Stimulated activated naive CD8-positive, alpha-beta T cell treated with anti-CD3 and anti-CD28 coated beads, Interleukin-15, Interleukin-2, amounts not matched to agents 100 ng/mL and 50 ng/mL, for 24 hours (primary cell): ENCODE measurements at regions not wholly inside any gene's neighbourhood (a gene's known extent, or its start where the extent isn't known, plus 50 kb on each side); places are given as distances from the start of the nearest gene placed in this dataset.

Experiments
- H3K27ac Mint-ChIP-seq: one replicate; pipeline ENCODE4 v1.8.0; 2021; ENCODE audit warnings: mild to moderate bottlenecking, mixed read lengths
- H3K27me3 Mint-ChIP-seq: one replicate; pipeline ENCODE4 v1.8.0; 2021; ENCODE audit warnings: mixed read lengths
- H3K36me3 Mint-ChIP-seq: one replicate; pipeline ENCODE4 v1.8.0; 2021; ENCODE audit warnings: low read depth, mixed read lengths
- H3K4me1 Mint-ChIP-seq: one replicate; pipeline ENCODE4 v1.8.0; 2021; ENCODE audit warnings: low read depth, mixed read lengths
- H3K4me3 Mint-ChIP-seq: one replicate; pipeline ENCODE4 v1.8.0; 2021; ENCODE audit warnings: mild to moderate bottlenecking, mixed read lengths
- H3K9me3 Mint-ChIP-seq: one replicate; pipeline ENCODE4 v1.8.0; 2021; ENCODE audit warnings: mixed read lengths

DNA sequence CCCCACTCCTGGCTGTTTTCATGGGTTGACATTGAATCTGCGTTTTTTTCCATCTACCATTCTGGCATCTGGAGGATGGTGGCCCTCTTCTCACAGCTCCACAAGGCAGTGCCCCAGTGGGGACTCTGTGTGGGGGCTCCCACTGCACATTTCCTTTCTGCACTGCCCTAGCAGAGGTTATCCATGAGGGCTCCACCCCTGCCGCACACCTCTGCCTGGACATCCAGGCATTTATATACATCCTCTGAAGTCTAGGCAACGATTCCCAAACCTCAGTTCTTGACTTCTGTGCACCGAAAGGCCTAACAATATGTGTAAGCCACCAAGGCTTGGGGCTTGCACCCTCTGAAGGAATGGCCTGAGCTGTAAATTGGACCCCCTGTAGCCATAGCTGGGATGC lies 147.9 kb upstream of the FMN2 start:
- H3K4me3 Mint-ChIP-seq = no peak overlapping the region
- H3K9me3 Mint-ChIP-seq = peaks cover 5% of the 10 kb centered on the region
- no peak overlapping the region for H3K27ac Mint-ChIP-seq
- H3K27me3 Mint-ChIP-seq = no peaks in the 10 kb centered on the region
- H3K36me3 Mint-ChIP-seq = no peaks in the 10 kb centered on the region
- no peaks in the 10 kb centered on the region for H3K4me1 Mint-ChIP-seq

DNA sequence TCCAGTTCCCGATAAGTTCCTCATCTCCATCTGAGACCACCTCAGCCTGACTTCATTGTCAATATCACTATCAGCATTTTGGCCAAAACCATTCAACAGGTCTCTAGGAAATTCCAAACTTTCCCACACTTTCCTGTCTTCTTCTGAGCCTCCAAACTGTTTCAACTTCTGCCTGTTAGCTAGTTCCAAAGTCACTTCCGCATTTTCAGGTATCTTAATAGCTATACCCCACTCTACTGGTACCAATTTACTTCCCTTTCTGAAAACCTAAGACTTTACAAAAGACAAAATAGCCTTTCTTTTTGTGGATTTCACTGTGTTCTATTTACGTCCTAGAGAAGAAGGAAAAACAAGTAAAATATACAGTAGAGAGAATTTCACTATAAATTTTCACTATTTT lies 147.0 kb upstream of the FMN2 start:
- H3K4me1 Mint-ChIP-seq = no peaks in the 10 kb centered on the region
- H3K36me3 Mint-ChIP-seq = no peaks in the 10 kb centered on the region
- H3K9me3 Mint-ChIP-seq = peaks cover 5% of the 10 kb centered on the region
- no peak overlapping the region for H3K4me3 Mint-ChIP-seq
- H3K27me3 Mint-ChIP-seq = no peaks in the 10 kb centered on the region
- H3K27ac Mint-ChIP-seq = no peak overlapping the region

DNA sequence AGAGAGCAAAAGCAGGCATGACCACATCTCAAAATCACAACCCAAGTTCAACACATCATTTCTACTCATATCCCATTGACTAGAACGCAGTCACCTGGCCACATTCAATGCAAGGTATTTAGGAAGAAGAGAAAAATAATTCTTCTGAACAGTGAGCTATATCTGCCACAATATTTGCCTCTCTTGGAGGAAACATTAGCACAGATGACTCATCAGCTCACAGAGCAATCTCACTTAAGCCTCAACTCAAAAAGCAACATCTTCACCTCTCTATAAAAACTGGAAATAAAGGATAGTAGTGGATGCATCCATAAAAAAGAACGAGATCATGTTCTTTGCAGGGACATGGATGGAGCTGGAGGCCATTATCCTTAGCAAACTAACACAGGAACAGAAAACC lies 143.9 kb upstream of the FMN2 start:
- no peaks in the 10 kb centered on the region for H3K27me3 Mint-ChIP-seq
- H3K27ac Mint-ChIP-seq = no peak overlapping the region
- H3K4me3 Mint-ChIP-seq = no peak overlapping the region
- H3K4me1 Mint-ChIP-seq = no peaks in the 10 kb centered on the region
- peaks cover 5% of the 10 kb centered on the region for H3K9me3 Mint-ChIP-seq
- no peaks in the 10 kb centered on the region for H3K36me3 Mint-ChIP-seq

DNA sequence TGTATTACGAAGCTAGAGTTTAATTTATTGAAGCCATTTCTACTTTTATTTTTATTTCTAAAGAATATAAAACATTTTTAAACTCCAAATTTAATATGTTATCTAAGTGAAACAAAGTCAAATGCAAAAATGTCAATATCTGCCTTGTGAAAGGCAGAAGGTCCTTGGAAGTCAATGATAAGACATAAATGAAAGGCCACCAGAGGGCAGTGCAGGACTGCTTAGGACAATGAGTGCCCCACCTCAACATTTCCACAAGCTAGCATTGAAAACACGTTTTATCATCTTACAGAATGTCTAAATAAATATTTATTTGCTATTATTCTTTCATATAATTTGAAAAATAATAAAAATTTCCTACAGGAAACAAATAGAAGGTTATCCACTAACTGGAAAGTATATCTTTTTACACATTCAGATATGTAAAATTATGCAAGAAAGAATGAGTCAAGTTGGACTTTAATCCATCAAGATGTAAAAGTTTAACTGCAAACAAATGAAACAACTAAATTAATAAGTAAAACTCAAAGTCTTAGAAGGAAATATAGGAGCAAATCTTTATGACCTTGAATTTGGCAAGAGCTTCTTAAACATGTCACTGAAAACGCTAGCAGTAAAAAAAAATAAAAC lies 140.1 kb upstream of the FMN2 start:
- Mint-ChIP-seq H3K4me3 (no peak overlapping the region), H3K36me3 (no peaks in the 10 kb centered on the region), H3K4me1 (no peaks in the 10 kb centered on the region), H3K9me3 (no peaks in the 10 kb centered on the region), H3K27ac (no peak overlapping the region), H3K27me3 (no peaks in the 10 kb centered on the region)

DNA sequence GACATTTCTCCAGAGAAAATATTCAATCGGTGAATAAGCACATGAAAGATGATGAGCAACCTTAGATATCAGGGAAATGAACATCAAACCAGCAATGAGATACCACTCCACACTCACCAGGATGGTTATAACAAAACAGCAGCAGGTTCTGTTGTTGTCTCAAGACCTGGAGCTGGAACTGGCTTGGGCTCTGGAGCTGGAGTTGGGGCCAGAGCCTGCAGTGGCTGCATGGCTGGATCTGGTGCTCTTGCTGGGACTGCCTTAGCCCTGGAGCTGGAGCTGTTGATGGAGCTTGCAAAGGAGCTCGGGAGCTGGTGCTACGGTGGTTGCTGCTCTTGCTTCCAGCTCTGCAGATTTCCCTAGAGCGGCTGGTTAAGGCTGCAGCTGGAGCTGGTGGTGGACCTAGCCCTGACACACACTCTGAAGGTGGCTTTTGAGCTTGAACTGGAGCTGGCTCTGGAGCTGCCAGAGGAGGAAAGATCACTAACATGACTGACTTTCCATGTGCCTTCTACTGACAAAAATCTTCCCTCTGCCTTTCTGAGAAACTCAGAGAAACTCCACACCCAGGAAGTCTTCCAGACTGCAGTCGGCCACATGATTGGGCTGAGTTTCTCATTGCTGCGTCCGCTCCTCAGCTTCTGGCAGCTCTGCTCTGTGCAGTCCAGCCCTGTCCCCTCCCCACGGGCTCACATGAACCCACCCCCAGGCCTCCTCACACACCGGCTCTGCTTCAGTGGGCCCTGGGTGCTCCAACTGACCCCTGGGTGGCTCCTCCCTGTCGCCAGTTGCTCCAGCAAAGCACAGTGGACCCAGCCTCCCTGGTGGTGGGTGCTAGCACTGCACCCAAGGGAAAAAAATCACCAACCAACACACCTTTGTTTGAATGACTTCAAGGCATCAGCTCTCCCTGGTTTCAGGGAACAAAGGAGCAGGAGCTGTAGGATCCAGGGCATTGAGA lies 139.1 kb upstream of the FMN2 start:
- H3K4me3 Mint-ChIP-seq = no peak overlapping the region
- no peaks in the 10 kb centered on the region for H3K9me3 Mint-ChIP-seq
- no peaks in the 10 kb centered on the region for H3K27me3 Mint-ChIP-seq
- H3K36me3 Mint-ChIP-seq = no peaks in the 10 kb centered on the region
- no peak overlapping the region for H3K27ac Mint-ChIP-seq
- H3K4me1 Mint-ChIP-seq = no peaks in the 10 kb centered on the region

DNA sequence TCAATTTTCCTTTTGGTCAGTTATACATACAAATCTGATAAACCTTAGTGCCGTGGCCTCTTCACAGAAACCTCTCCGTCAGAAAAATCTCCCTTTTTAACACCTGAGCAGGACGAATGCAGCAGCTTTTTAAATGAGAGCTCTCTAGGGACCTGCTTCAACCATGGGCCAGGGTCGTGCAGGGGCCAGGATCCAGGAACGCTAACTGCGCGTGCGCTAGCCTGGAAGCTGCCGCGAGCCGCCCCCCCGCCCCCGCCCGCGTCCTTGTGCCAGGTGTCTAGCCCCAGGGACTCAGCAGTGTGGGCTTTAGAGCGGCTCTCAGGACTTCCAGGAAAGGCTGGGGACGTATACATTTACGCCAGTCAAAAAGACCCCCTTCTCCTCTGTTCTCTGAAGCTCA lies 136.8 kb upstream of the FMN2 start:
- no peak overlapping the region for H3K4me3 Mint-ChIP-seq
- H3K27me3 Mint-ChIP-seq = no peaks in the 10 kb centered on the region
- no peaks in the 10 kb centered on the region for H3K9me3 Mint-ChIP-seq
- H3K36me3 Mint-ChIP-seq = no peaks in the 10 kb centered on the region
- no peaks in the 10 kb centered on the region for H3K4me1 Mint-ChIP-seq
- H3K27ac Mint-ChIP-seq = no peak overlapping the region

DNA sequence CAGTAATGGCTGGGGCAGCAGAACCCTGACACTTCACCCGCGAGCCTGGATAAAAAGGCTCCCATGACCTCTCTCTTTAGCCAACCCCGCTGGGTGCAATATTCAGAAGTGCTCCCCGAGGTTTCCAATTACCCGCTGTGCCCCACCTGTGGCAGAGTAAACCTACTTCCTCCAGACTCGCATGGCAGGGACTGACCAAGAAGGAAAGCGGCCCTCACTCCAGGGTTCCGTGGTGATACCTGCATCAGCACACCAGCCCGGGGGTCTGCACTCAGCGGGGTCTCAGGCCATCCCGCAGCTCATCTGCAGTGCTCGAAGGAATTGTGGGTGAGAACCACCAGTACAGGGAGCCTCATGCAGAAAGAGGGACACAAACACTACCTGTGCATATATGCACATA lies 136.3 kb upstream of the FMN2 start:
- Mint-ChIP-seq H3K4me3 (no peak overlapping the region), H3K27me3 (peaks cover under 1% of the 10 kb centered on the region), H3K4me1 (no peaks in the 10 kb centered on the region), H3K36me3 (no peaks in the 10 kb centered on the region), H3K9me3 (no peaks in the 10 kb centered on the region), H3K27ac (no peak overlapping the region)

DNA sequence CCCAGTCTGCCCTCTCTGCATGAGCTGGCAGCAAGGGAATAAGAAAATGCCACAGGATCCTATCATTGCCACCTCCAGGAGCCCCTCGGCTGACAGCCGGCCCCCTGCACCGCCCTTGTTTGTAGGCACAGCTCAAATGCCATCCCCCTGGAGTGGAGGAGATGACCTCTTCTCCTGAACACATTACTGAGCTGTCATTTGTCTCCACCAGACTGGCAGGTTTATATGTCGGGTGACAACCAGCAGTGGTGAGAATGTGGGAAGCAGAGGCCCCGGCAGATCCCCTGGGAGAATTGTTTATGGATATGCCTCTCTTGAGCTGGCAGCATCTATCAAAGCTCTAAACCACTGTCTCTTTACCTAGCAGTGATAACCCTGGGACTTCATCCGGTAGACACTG lies 135.4 kb upstream of the FMN2 start:
- Mint-ChIP-seq H3K36me3 (no peaks in the 10 kb centered on the region), H3K9me3 (no peaks in the 10 kb centered on the region), H3K27me3 (peaks cover 4% of the 10 kb centered on the region), H3K4me1 (no peaks in the 10 kb centered on the region), H3K4me3 (no peak overlapping the region), H3K27ac (no peak overlapping the region)

DNA sequence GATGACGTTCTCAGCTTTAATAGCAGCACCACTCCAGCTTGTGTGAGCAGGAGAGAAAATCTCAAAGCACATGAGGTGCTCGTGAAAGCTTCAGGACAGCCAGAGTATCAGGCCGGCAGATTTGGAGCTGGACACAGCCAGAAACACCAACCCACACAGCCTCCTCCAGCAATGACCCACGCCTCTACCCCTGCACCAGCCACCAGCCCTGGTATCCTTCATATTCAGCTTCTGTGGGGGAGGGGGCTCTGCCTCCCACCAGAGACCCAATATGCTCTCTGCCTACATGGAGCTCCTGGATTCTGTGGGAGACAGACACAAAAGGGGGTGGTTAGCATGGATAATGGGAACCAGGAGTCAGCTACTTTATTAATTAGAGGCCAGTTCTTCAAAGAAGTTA lies 133.6 kb upstream of the FMN2 start:
- Mint-ChIP-seq H3K36me3 (no peaks in the 10 kb centered on the region), H3K27me3 (peaks cover 8% of the 10 kb centered on the region), H3K27ac (no peak overlapping the region), H3K4me3 (no peak overlapping the region), H3K9me3 (no peaks in the 10 kb centered on the region), H3K4me1 (no peaks in the 10 kb centered on the region)

DNA sequence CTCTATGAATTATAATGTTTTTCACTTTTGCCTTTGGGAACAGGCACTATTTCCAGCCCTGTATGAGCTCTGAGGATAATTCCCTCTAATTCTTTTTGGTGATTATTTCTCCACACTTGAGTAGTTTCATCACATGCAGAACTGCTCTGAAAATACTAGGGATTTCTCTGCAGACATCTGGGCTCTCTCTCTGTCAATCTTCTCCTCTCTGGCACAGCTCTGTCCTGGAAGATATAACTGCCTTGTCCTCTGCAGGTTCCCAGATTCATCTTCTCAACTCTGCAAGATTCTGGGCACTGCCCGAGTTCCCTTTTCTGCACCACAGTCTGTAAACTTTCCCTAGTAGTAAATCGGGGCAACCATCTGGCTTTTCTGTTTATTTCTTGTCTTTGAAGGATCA lies 131.3 kb upstream of the FMN2 start:
- Mint-ChIP-seq H3K9me3 (no peaks in the 10 kb centered on the region), H3K27me3 (peaks cover 8% of the 10 kb centered on the region), H3K4me3 (no peak overlapping the region), H3K27ac (no peak overlapping the region), H3K4me1 (no peaks in the 10 kb centered on the region), H3K36me3 (no peaks in the 10 kb centered on the region)

DNA sequence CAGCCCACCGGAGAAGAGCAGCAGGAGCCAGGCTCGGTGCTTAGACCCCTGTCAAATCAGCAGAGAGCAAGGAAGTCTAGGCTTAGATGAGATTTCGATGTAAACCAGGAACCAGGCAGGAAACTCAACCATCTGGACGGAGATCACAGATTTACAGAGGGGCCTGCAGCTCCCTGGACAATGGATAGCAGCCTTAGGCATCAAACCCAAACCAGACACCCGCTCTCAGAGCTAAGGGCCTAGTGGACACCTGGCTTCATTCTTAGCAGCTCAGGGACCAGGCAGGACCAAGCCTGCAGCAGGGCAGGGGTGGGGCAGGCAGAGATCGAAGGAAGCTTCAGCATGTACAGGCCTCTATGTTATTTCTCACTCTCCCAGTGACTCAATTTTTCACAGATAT lies 127.8 kb upstream of the FMN2 start:
- H3K9me3 Mint-ChIP-seq = no peaks in the 10 kb centered on the region
- peaks cover 8% of the 10 kb centered on the region for H3K27me3 Mint-ChIP-seq
- H3K4me3 Mint-ChIP-seq = no peak overlapping the region
- H3K27ac Mint-ChIP-seq = no peak overlapping the region
- H3K4me1 Mint-ChIP-seq = no peaks in the 10 kb centered on the region
- no peaks in the 10 kb centered on the region for H3K36me3 Mint-ChIP-seq

DNA sequence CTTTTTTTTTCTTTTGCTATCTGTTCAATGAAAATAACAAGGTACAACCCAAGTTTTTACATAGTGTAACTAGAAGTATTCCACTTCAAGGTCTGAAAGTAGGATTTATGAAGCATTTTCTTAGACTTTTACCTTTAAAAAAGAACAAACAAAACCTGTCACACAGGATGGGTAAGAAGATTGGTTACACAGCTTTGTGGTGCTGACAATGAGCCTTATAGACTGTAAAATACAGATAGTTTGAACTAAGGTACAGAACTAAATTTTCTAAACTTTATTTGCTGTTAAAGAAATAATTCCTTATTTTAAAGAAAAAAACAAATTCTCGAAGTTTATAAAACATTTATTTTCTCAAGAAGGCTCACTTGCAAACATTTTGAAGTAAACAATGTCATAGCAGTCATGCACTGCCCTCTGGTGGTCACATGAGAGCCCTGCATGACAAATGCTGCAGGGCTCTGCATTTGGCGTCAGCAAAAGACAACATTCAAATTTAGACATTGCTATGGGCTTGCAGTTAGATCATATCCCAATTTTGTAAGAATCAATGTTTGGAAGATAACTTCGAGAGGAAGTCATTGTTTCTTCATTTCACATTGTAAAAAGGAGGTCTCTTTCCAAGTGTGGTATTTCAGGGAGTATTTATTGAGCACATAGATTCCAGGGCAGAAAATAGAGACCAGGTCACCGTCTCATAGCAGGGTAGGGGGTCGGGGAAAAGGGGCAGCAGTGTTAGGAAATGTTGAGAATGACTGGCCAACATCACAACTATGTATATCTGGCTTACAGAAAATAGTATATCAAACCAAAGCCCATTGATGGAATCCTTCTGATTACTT lies 115.3 kb upstream of the FMN2 start:
- Mint-ChIP-seq H3K4me1 (no peaks in the 10 kb centered on the region), H3K27me3 (no peaks in the 10 kb centered on the region), H3K36me3 (no peaks in the 10 kb centered on the region), H3K4me3 (no peak overlapping the region), H3K9me3 (peaks cover 7% of the 10 kb centered on the region), H3K27ac (no peak overlapping the region)

DNA sequence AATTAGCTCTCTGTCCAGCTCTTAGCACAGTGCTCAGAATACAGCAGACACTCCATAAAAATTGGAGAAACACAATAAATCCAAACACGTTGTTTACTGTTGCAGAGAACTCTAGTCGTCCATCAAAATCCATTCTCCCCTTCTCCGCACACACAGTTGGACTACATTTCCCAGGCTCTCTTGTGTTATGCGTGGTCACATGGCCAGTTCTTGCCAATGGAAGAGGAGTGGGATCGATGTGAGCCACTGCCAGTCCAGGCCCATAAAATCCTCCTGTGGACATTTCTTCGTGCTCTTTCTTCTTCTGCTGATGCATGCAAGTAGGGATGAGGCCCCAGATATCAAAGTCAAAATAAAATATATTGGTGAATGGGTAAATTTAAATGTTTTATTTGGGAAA lies 114.3 kb upstream of the FMN2 start:
- H3K27me3 Mint-ChIP-seq = no peaks in the 10 kb centered on the region
- H3K4me1 Mint-ChIP-seq = no peaks in the 10 kb centered on the region
- no peak overlapping the region for H3K27ac Mint-ChIP-seq
- peaks cover 12% of the 10 kb centered on the region for H3K9me3 Mint-ChIP-seq
- no peaks in the 10 kb centered on the region for H3K36me3 Mint-ChIP-seq
- H3K4me3 Mint-ChIP-seq = no peak overlapping the region

DNA sequence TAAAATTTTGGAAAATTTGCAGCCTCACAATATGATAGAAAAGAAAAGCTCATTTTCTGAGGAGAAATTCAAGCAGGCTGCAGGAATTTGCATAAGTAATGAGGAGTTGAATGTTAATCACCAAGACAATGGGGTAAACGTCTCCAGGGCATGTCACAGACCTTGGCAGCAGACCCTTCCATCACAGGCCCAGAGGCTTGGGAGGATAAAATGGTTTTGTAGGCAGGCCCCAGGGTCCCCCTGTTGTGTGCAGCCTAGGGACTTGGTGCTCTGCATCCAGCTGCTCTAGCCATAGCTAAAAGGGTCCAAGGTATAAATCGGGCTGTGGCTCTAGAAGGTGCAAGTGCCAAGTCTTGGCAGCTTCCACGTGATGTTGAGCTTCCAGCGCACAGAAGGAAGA lies 112.2 kb upstream of the FMN2 start:
- H3K4me3 Mint-ChIP-seq = no peak overlapping the region
- no peak overlapping the region for H3K27ac Mint-ChIP-seq
- H3K27me3 Mint-ChIP-seq = no peaks in the 10 kb centered on the region
- peaks cover 32% of the 10 kb centered on the region for H3K9me3 Mint-ChIP-seq
- no peaks in the 10 kb centered on the region for H3K36me3 Mint-ChIP-seq
- H3K4me1 Mint-ChIP-seq = no peaks in the 10 kb centered on the region

DNA sequence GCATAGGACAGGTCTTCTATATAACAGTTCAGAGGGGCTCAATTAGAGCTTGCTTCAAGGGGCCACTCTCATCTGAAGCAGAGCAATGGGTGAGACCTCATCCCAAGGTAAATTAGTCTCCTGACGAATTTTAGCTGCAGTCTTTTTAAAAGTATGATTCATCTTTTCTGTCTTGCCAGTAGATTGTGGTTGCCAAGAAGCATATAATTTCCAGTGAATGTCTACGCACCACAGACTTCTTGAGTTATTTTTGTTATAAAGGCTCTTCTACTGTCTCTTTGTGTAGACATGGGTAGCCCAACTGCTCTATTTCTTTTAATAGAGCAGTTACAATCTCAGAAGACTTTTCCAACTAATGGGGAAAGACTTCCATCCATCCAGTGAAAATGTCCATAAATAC lies 108.9 kb upstream of the FMN2 start:
- Mint-ChIP-seq H3K36me3 (no peaks in the 10 kb centered on the region), H3K27ac (no peak overlapping the region), H3K27me3 (no peaks in the 10 kb centered on the region), H3K4me1 (no peaks in the 10 kb centered on the region), H3K4me3 (no peak overlapping the region), H3K9me3 (peaks cover 41% of the 10 kb centered on the region)
